H9 (cell line): ENCODE measurements at regions not wholly inside any gene's neighbourhood (a gene's known extent, or its start where the extent isn't known, plus 50 kb on each side); places are given as distances from the start of the nearest gene placed in this dataset.

Experiments
- DNase-seq: peaks from one replicate; pipeline ENCODE4 v3.0.0-alpha.2; 2017
- H2AFZ ChIP-seq: one replicate; pipeline ENCODE4 v1.6.1; 2013; ENCODE audit warnings: mild to moderate bottlenecking, low read length, control low read depth, moderate library complexity
- H2AK5ac ChIP-seq: 2 replicates; pipeline ENCODE4 v1.6.1; 2013; ENCODE audit warnings: low read length, control low read depth, mixed read lengths; ENCODE audit not compliant: insufficient read length
- H2BK120ac ChIP-seq: one replicate; pipeline ENCODE4 v1.6.1; 2013; ENCODE audit warnings: low read depth, mild to moderate bottlenecking, low read length, control low read depth, inconsistent platforms; ENCODE audit not compliant: poor library complexity, severe bottlenecking
- H2BK12ac ChIP-seq: 2 replicates; pipeline ENCODE4 v1.6.1; 2013; ENCODE audit warnings: low read length, control low read depth, mixed read lengths, low read depth; ENCODE audit not compliant: insufficient read length
- H2BK15ac ChIP-seq: 2 replicates; pipeline ENCODE4 v1.6.1; 2013; ENCODE audit warnings: low read depth, low read length, control low read depth
- H2BK20ac ChIP-seq: one replicate; pipeline ENCODE4 v1.6.1; 2013; ENCODE audit warnings: low read depth, mild to moderate bottlenecking, low read length, control low read depth, inconsistent platforms; ENCODE audit not compliant: poor library complexity, severe bottlenecking
- H2BK5ac ChIP-seq: 2 replicates; pipeline ENCODE4 v1.6.1; 2013; ENCODE audit warnings: low read length, control low read depth, mixed read lengths; ENCODE audit not compliant: insufficient read length
- H3K14ac ChIP-seq: 2 replicates; pipeline ENCODE4 v1.6.1; 2013; ENCODE audit warnings: low read length, control low read depth; ENCODE audit not compliant: insufficient read depth
- H3K18ac ChIP-seq: 2 replicates; pipeline ENCODE4 v1.6.1; 2013; ENCODE audit warnings: low read depth, mild to moderate bottlenecking, mixed read lengths, low read length, control low read depth; ENCODE audit not compliant: insufficient read length
- H3K23ac ChIP-seq: 2 replicates; pipeline ENCODE4 v1.6.1; 2013; ENCODE audit warnings: low read length, control low read depth, mixed read lengths, low read depth; ENCODE audit not compliant: insufficient read length
- H3K23me2 ChIP-seq: 2 replicates; pipeline ENCODE4 v1.6.1; 2013; ENCODE audit warnings: low read depth, mild to moderate bottlenecking, mixed read lengths, low read length, control low read depth; ENCODE audit not compliant: insufficient read length, poor library complexity, severe bottlenecking
- H3K27ac ChIP-seq: 2 replicates; pipeline ENCODE4 v1.5.1; 2013; ENCODE audit warnings: low read length, control low read depth, mixed read lengths, low read depth; ENCODE audit not compliant: insufficient read length
- H3K27me3 ChIP-seq: 2 replicates; pipeline ENCODE4 v1.6.1; 2013; ENCODE audit warnings: low read length, control low read depth, inconsistent platforms; ENCODE audit not compliant: insufficient read depth
- H3K4ac ChIP-seq: 2 replicates; pipeline ENCODE4 v1.6.1; 2013; ENCODE audit warnings: low read depth, mild to moderate bottlenecking, control low read depth, inconsistent platforms, low read length, moderate library complexity
- H3K4me1 ChIP-seq: 2 replicates; pipeline ENCODE4 v1.6.1; 2013; ENCODE audit warnings: low read length, control low read depth, inconsistent platforms; ENCODE audit not compliant: insufficient read depth
- H3K4me2 ChIP-seq: 2 replicates; pipeline ENCODE4 v1.6.1; 2013; ENCODE audit warnings: low read length, control low read depth, mixed read lengths; ENCODE audit not compliant: insufficient read length, insufficient read depth
- H3K56ac ChIP-seq: 2 replicates; pipeline ENCODE4 v1.6.1; 2013; ENCODE audit warnings: low read depth, mild to moderate bottlenecking, mixed read lengths, low read length, control low read depth; ENCODE audit not compliant: insufficient read length
- H3K79me1 ChIP-seq: 2 replicates; pipeline ENCODE4 v1.6.1; 2013; ENCODE audit warnings: low read depth, mild to moderate bottlenecking, moderate library complexity, low read length, control low read depth, inconsistent platforms; ENCODE audit not compliant: insufficient read depth, poor library complexity, severe bottlenecking
- H3K79me2 ChIP-seq: 2 replicates; pipeline ENCODE4 v1.6.1; 2013; ENCODE audit warnings: low read length, control low read depth, inconsistent platforms; ENCODE audit not compliant: insufficient read depth
- H3K9ac ChIP-seq: 2 replicates; pipeline ENCODE4 v1.6.1; 2013; ENCODE audit warnings: low read length, control low read depth, mixed read lengths; ENCODE audit not compliant: insufficient read length; ENCODE audit errors: extremely low read depth
- H3K9me3 ChIP-seq: one replicate; pipeline ENCODE4 v1.6.1; 2013; ENCODE audit warnings: low read depth, low read length, inconsistent platforms; ENCODE audit not compliant: control insufficient read depth
- H3T11ph ChIP-seq: one replicate; pipeline ENCODE4 v1.6.1; 2013; ENCODE audit warnings: mild to moderate bottlenecking, low read length, control low read depth, inconsistent platforms
- H4K20me1 ChIP-seq: one replicate; pipeline ENCODE4 v1.6.1; 2013; ENCODE audit not compliant: control insufficient read depth, insufficient read length, insufficient read depth
- H4K5ac ChIP-seq: 2 replicates; pipeline ENCODE4 v1.6.1; 2013; ENCODE audit warnings: low read depth, mild to moderate bottlenecking, mixed read lengths, low read length, control low read depth; ENCODE audit not compliant: insufficient read length
- H4K8ac ChIP-seq: replicated peaks from 2 replicates; pipeline ENCODE4 v1.6.1; 2013; ENCODE audit warnings: low read length, control low read depth, mixed read lengths, low read depth; ENCODE audit not compliant: insufficient read length
- H4K91ac ChIP-seq: 2 replicates; pipeline ENCODE4 v1.6.1; 2013; ENCODE audit warnings: low read depth, mild to moderate bottlenecking, moderate library complexity, mixed read lengths, low read length, control low read depth; ENCODE audit not compliant: insufficient read length
- H3K27ac Mint-ChIP-seq, 3 experiments: 2 replicates in 2 of 3; 3 replicates in 1 of 3; pipeline ENCODE4 v1.8.0; 2020 to 2021; ENCODE audit warnings: mixed read lengths in 3 of 3, mild to moderate bottlenecking in 1 of 3, moderate library complexity in 1 of 3
- H3K27me3 Mint-ChIP-seq: 2 replicates; pipeline ENCODE4 v1.8.0; 2021; ENCODE audit warnings: low read depth, mild to moderate bottlenecking, moderate library complexity, mixed read lengths
- H3K36me3 Mint-ChIP-seq, 3 experiments: 2 replicates in 2 of 3; 3 replicates in 1 of 3; pipeline ENCODE4 v1.8.0; 2020 to 2021; ENCODE audit warnings: low read depth in 3 of 3, mixed read lengths in 3 of 3; ENCODE audit not compliant: insufficient read depth in 1 of 3
- H3K4me1 Mint-ChIP-seq, 2 experiments: 2 replicates each; pipeline ENCODE4 v1.8.0; 2020; ENCODE audit warnings: mixed read lengths in 2 of 2
- H3K4me3 Mint-ChIP-seq, 2 experiments: 2 replicates in 1 of 2; 3 replicates in 1 of 2; pipeline ENCODE4 v1.8.0; 2020 to 2021; ENCODE audit warnings: mild to moderate bottlenecking in 2 of 2, mixed read lengths in 2 of 2, moderate library complexity in 1 of 2
- H3K9me3 Mint-ChIP-seq, 2 experiments: 2 replicates in 1 of 2; 3 replicates in 1 of 2; pipeline ENCODE4 v1.8.0; 2020; ENCODE audit warnings: mild to moderate bottlenecking in 2 of 2, mixed read lengths in 2 of 2, moderate library complexity in 1 of 2
- CTCF ChIP-seq: fragments of 200-600 bp; sonication (generic); conservative IDR thresholded peaks from 3 replicates; pipeline ENCODE4 v1.8.0; 2021; ENCODE audit warnings: antibody characterized with exemption, mild to moderate bottlenecking
- WGBS: extraction: QIAGEN DNeasy Blood & Tissue Kit; methylation state at CpG from one replicate; pipeline ENCODE4 v1.1.7; 2013; ENCODE audit warnings: missing lambda C conversion rate, low lambda C conversion rate, mixed read lengths; ENCODE audit not compliant: insufficient read length; ENCODE audit errors: extremely low coverage; 5-methylcytosine and 5-hydroxymethylcytosine counted together

GRCh38 chr4:27123123-27123768 is 262.6 kb downstream of the STIM2 start:
- no peaks in the 10 kb centered on the region for H3K27me3 ChIP-seq
- H4K91ac ChIP-seq, result no peak overlapping the region
- peak; percentile 85 for DNase-seq
- no peak overlapping the region for H4K5ac ChIP-seq
- H4K8ac ChIP-seq, result no peak overlapping the region
- H3K18ac ChIP-seq, result peak overlapping the region; percentile 65
- no peak overlapping the region for H2BK20ac ChIP-seq
- H3K23me2 ChIP-seq, result no peaks in the 10 kb centered on the region
- H2AK5ac ChIP-seq, result no peak overlapping the region
- H3K23ac ChIP-seq, result no peak overlapping the region
- no peak overlapping the region for H2BK120ac ChIP-seq
- H3T11ph ChIP-seq, result no peak overlapping the region
- peak overlapping the region; percentile 54 for H3K4me2 ChIP-seq
- H3K14ac ChIP-seq, result peak overlapping the region; percentile 70; the same call in 1 of the 2 replicates
- H3K36me3 Mint-ChIP-seq, result peaks cover 0 to 5% (median 1%) of the 10 kb centered on the region in 3 experiments; a peak in 4 of 7 replicates
- peaks cover 63 to 66% of the 10 kb centered on the region in 2 experiments for H3K4me1 Mint-ChIP-seq
- H3K79me2 ChIP-seq, result no peaks in the 10 kb centered on the region
- no peak; the same call in 2 of the 3 replicates for TF ChIP-seq CTCF
- no peak overlapping the region for H3K9ac ChIP-seq
- peaks cover 0 to 7% of the 10 kb centered on the region in 2 experiments; a peak in 3 of 5 replicates for H3K9me3 Mint-ChIP-seq
- H3K56ac ChIP-seq, result no peak overlapping the region
- peaks cover 27% of the 10 kb centered on the region; the same call in 1 of the 2 replicates for H3K4me1 ChIP-seq
- peaks cover 2% of the 10 kb centered on the region; the same call in 1 of the 2 replicates for H3K27me3 Mint-ChIP-seq
- no peaks in the 10 kb centered on the region for H4K20me1 ChIP-seq
- H3K27ac ChIP-seq, result peak overlapping the region; percentile 99
- H3K27ac Mint-ChIP-seq, result peak overlapping the region; percentile 97 to 98 (median 97)
- no peak overlapping the region for H2BK15ac ChIP-seq
- no peaks in the 10 kb centered on the region for H3K79me1 ChIP-seq
- no peaks in the 10 kb centered on the region for H3K9me3 ChIP-seq
- no peak overlapping the region for H2BK12ac ChIP-seq
- H3K4ac ChIP-seq, result no peak overlapping the region
- peak overlapping the region; percentile 27 to 32; a peak in 2 of 5 replicates for H3K4me3 Mint-ChIP-seq
- H2AFZ ChIP-seq, result no peak overlapping the region
- no CpG with 5 or more reads among the region's 3 CpGs for WGBS
- peak overlapping the region; percentile 22 for H2BK5ac ChIP-seq
